ENCODE measurements at regions not wholly inside any gene's neighbourhood (a gene's known extent, or its start where the extent isn't known, plus 50 kb on each side); places are given as distances from the start of the nearest gene placed in this dataset.

DNA sequence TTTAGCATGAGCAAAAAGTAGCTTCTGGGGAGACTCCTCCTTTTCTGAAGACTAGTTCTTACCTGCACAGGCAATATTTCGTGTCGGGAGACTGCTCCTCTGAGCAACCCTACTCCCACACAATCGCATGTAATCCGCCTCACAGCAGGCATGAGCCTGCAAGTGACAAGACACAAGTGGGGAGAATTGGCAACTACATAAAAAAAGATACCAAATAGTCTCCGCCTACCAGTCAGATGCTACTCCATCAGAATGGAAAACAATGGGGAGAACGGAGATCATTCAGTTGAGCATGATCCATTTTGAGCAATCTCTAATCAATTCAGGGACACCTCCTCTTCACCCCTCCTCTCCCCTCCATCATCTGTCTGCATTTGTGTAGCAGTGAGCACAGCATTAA is 321.0 kb downstream of the COG6 start:
- no peak for DNase-seq (ENCODE audit: low read depth)
- TF ChIP-seq, protein P1, sequence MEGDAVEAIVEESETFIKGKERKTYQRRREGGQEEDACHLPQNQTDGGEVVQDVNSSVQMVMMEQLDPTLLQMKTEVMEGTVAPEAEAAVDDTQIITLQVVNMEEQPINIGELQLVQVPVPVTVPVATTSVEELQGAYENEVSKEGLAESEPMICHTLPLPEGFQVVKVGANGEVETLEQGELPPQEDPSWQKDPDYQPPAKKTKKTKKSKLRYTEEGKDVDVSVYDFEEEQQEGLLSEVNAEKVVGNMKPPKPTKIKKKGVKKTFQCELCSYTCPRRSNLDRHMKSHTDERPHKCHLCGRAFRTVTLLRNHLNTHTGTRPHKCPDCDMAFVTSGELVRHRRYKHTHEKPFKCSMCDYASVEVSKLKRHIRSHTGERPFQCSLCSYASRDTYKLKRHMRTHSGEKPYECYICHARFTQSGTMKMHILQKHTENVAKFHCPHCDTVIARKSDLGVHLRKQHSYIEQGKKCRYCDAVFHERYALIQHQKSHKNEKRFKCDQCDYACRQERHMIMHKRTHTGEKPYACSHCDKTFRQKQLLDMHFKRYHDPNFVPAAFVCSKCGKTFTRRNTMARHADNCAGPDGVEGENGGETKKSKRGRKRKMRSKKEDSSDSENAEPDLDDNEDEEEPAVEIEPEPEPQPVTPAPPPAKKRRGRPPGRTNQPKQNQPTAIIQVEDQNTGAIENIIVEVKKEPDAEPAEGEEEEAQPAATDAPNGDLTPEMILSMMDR (conservative IDR thresholded peaks at IDR 0.05; ENCODE audit: low read length), result no peak
- no peak overlapping the region for H3K4me3 ChIP-seq (ENCODE audit: low read length)

DNA sequence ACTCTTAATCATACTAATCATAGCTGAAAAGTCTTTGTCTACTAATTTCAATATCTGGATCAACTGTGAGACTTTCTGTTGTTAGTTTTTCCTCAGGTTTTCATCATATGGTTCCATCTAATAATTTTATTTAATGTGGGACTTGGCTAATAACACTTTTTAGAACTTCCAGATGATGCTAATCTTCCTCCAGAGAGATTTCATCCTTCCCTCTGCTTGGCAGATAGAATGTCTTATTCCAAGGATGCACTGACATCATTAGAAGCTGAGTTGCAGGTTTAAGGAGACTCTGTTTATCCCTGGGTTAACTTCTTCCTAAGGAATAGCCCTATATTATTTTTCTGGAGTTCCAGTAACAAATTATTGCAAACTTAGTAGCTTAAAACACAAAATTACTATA is 325.6 kb downstream of the COG6 start:
- H3K4me3 ChIP-seq (ENCODE audit: low read length), result no peak overlapping the region
- TF ChIP-seq, protein P1 (conservative IDR thresholded peaks at IDR 0.05; ENCODE audit: low read length), result no peak
- no peak for DNase-seq (ENCODE audit: low read depth)

DNA sequence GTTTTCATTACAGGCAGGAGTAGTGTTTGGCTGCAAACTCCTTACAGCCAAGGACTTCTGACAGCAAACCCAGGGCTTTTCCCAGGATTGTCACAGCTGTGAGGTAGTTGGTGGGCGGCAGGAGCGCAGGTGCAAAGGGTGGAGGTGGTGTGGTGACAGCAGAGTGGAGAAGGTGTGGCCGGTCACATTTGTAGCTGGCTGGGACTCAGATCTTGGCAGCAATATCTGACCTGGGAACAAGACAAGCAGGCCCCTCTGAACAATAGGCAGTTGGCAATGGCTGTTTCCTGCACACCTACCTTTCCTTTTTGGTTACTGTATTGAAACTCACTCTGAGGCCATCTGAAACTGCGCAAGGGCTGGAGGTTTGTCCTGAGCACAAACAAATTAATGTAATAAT is 327.3 kb downstream of the COG6 start:
- TF ChIP-seq, protein P1 (conservative IDR thresholded peaks at IDR 0.05; ENCODE audit: low read length), result no peak
- no peak for DNase-seq (ENCODE audit: low read depth)
- H3K4me3 ChIP-seq (ENCODE audit: low read length), result no peak overlapping the region

DNA sequence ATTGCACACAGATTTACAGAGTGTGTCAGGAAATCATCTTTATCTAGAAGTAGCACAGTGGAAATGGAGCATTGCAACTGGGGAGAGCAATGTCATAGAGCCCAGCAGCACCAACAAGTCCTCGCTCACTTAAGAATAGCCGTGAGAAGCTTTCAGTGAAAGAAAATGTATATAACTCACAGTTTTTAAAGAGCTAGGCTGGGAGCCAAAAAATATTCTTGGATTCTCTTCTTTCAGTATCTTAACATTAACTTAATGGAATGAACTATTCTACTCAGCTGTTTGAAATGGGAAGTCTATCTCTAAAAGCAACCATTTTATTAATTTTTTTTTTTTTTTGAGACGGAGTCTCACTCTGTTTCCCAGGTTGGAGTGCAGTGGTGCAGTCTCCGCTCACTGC is 329.6 kb downstream of the COG6 start:
- TF ChIP-seq, protein P1 (conservative IDR thresholded peaks at IDR 0.05; ENCODE audit: low read length), result no peak
- DNase-seq (ENCODE audit: low read depth), result no peak
- no peak overlapping the region for H3K4me3 ChIP-seq (ENCODE audit: low read length)

DNA sequence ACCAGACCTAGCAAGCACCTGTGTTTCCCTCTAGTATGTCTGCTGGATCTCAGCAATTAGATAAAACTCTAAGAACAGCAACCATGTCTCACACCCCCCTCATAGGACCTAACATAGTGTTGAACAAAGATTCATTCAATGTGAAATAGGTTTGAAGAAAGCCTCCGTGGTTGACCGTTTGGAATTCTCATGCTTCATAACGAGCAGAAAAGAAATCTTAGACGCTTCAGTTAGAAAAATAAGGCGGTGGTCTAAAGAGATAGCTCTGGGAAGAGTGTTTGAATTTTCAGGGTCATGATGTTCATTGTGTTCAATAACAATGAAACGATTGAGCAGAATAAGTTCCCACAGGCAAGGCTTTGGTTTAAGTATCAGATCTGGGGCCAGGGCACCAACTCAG is 332.9 kb downstream of the COG6 start:
- TF ChIP-seq, protein P1 (conservative IDR thresholded peaks at IDR 0.05; ENCODE audit: low read length), result no peak
- H3K4me3 ChIP-seq (ENCODE audit: low read length), result no peak overlapping the region
- no peak for DNase-seq (ENCODE audit: low read depth)

DNA sequence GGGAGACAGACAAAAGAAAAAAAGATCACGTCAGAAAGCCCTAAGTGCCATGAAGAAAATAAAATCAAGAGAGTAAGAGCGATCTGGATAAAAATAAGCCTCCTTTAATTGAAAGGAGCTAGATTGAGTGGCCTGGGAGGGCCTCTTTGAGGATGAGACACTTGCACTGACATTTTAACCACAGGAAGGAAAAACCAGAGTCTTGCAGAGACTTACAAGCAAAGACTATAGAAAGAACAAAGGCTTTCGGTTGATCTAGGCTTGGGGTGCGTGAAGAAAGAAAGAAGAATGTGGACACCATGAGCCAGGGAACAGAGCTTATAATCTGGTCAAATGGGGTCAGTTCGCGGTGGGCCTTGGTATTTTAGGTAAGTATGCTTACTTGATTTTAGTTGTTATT is 342.7 kb downstream of the COG6 start:
- DNase-seq (ENCODE audit: low read depth), result no peak
- TF ChIP-seq, protein P1 (conservative IDR thresholded peaks at IDR 0.05; ENCODE audit: low read length), result no peak

DNA sequence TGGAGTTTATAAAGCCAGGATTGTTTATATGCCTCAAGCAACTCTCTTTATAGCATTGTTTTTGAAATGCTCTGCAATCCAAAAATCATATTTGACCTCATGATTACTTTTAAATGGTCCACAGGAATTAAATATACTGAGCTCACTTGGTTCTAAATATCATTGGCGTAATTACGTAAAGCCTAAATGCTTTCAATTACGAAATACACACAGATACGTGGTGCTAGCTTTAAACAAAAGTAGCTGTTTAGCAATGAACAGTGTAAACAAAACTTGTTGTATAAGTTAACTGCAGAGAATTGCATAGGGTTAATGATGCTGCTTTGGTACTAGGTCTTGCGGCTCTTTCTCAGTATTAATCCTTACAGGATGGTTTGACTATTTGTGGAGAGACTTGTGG is 346.6 kb downstream of the COG6 start:
- no peak overlapping the region for H3K4me3 ChIP-seq (ENCODE audit: low read length)
- TF ChIP-seq, protein P1 (conservative IDR thresholded peaks at IDR 0.05; ENCODE audit: low read length), result no peak
- no peak for DNase-seq (ENCODE audit: low read depth)

More for the DNA sequence above, 342.7 kb downstream of the COG6 start:
- H3K4me3 ChIP-seq (ENCODE audit: low read length), result no peak overlapping the region

All from AG10803 (cell line).